ENCODE measurements at regions not wholly inside any gene's neighbourhood (a gene's known extent, or its start where the extent isn't known, plus 50 kb on each side); places are given as distances from the start of the nearest gene placed in this dataset.

DNA sequence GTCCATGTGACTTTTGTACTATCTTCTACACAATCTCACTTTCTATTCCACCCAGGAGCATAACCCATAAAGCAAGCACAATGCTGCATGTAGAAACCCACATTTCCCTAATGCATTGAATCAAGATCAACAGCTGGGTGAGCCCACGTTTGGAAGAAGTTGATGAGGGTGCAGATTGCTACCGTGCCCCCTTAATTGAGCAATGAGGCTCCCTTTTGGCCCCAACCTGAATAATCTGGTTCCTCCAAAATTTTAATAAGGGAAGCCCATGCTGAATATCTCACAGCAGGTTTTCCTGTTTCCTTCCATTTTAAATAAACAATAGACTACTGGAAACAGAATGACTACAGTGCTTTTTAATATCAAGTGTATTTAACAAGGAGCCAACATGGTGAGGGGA, 403.6 kb upstream of the SGCG start:
- no peak for TF ChIP-seq FOXP2 (optimal IDR thresholded peaks at IDR 0.05; ENCODE audit: borderline replicate concordance, extremely low read depth, extremely low read length, insufficient read depth)
- no peak for TF ChIP-seq TAF1 (IDR thresholded peaks at IDR 0.05; ENCODE audit: borderline replicate concordance, insufficient read depth, low read length)
- TF ChIP-seq, protein P1, sequence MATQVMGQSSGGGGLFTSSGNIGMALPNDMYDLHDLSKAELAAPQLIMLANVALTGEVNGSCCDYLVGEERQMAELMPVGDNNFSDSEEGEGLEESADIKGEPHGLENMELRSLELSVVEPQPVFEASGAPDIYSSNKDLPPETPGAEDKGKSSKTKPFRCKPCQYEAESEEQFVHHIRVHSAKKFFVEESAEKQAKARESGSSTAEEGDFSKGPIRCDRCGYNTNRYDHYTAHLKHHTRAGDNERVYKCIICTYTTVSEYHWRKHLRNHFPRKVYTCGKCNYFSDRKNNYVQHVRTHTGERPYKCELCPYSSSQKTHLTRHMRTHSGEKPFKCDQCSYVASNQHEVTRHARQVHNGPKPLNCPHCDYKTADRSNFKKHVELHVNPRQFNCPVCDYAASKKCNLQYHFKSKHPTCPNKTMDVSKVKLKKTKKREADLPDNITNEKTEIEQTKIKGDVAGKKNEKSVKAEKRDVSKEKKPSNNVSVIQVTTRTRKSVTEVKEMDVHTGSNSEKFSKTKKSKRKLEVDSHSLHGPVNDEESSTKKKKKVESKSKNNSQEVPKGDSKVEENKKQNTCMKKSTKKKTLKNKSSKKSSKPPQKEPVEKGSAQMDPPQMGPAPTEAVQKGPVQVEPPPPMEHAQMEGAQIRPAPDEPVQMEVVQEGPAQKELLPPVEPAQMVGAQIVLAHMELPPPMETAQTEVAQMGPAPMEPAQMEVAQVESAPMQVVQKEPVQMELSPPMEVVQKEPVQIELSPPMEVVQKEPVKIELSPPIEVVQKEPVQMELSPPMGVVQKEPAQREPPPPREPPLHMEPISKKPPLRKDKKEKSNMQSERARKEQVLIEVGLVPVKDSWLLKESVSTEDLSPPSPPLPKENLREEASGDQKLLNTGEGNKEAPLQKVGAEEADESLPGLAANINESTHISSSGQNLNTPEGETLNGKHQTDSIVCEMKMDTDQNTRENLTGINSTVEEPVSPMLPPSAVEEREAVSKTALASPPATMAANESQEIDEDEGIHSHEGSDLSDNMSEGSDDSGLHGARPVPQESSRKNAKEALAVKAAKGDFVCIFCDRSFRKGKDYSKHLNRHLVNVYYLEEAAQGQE (IDR thresholded peaks at IDR 0.05; ENCODE audit: insufficient read depth in 1 of 2, low read depth in 2 of 2, low read length in 2 of 2) = no peak
- TF ChIP-seq POLR2AphosphoS5 (IDR thresholded peaks at IDR 0.05; ENCODE audit: low read depth, low read length) = no peak
- TF ChIP-seq SIN3A (IDR thresholded peaks at IDR 0.05; ENCODE audit: borderline replicate concordance, insufficient read depth, low read length) = no peak

DNA sequence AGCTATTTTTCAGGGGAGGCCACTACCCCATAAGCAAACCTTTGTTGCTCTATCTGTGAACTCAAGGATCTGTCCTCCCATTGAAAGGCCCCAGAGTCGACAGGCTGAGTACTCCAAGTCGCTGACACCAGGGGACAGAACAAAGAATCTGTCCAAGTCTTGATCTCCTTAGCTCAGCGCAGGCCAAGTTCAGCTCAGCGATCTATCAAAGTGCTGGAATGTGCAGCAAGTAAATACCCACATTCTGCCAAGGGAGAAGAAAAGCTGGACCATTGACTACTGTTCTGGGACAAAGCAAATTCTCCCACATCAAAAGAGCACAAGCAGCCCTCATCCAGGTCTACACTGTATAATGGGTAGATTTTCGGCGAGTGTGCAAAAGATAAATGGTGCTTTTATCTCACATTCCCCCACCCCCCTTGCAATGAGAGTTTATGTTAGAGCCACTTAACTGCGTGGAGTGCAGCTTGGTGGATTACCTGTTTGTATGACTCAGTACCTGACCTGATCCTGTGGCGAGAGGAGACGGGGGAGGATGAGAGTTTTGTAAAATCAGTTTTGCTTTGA, 391.7 kb upstream of the SGCG start:
- TF ChIP-seq, protein P1 (IDR thresholded peaks at IDR 0.05; ENCODE audit: insufficient read depth in 1 of 2, low read depth in 2 of 2, low read length in 2 of 2) = no peak
- no peak for TF ChIP-seq SIN3A (IDR thresholded peaks at IDR 0.05; ENCODE audit: borderline replicate concordance, insufficient read depth, low read length)

DNA sequence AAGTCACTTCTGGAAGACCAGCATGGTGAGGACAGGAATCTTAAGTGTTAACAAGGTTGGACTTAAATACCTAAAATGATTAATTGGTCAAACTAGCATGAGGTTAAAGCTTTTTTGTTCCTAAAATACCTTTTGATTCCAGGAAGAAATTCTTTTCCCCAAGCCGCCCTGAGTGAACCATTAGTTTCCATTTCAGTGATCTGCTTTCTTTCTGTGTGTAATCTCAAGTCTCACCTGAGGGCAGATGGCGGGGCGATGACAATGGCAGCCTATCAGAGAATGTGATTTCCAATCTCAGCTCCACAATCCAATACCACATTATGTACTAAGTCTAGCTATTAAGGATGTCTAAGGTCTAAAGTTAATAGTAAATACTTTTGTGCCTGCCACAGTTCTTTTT, 390.9 kb upstream of the SGCG start:
- TF ChIP-seq, protein P1 (IDR thresholded peaks at IDR 0.05; ENCODE audit: insufficient read depth in 1 of 2, low read depth in 2 of 2, low read length in 2 of 2) = no peak
- TF ChIP-seq SIN3A (IDR thresholded peaks at IDR 0.05; ENCODE audit: borderline replicate concordance, insufficient read depth, low read length) = no peak
- TF ChIP-seq FOXP2 (optimal IDR thresholded peaks at IDR 0.05; ENCODE audit: borderline replicate concordance, extremely low read depth, extremely low read length, insufficient read depth) = no peak
- no peak for TF ChIP-seq TAF1 (IDR thresholded peaks at IDR 0.05; ENCODE audit: borderline replicate concordance, insufficient read depth, low read length)
- no peak for TF ChIP-seq POLR2AphosphoS5 (IDR thresholded peaks at IDR 0.05; ENCODE audit: low read depth, low read length)

DNA sequence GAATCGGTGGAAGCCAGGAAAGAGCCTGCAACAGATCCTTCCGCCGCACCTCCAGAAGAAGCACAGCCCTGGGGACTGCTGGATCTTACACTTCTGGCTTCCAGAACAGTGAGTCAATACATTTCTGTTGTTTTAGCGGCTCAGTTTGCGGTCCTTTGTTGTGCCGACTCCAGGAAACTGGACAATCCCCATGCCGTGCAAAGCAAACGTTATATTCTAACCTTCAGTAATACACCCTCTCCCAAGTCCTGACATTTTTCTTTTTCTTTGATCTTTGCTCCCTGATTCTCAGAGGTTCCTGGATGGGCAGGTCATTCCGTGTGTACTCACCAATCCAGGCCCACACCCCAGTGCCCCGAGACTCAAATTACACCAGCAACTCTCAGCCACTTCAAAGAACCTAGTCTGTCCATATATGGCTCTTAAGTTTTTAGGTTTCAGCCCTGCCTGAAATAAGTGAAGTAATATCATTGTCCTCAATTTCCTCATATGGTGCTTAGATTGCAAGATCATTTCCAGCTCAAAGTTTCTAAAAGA, 387.1 kb upstream of the SGCG start:
- TF ChIP-seq SIN3A (IDR thresholded peaks at IDR 0.05; ENCODE audit: borderline replicate concordance, insufficient read depth, low read length) (no peak), POLR2AphosphoS5 (IDR thresholded peaks at IDR 0.05; ENCODE audit: low read depth, low read length) (no peak), FOXP2 (optimal IDR thresholded peaks at IDR 0.05; ENCODE audit: borderline replicate concordance, extremely low read depth, extremely low read length, insufficient read depth) (no peak), TAF1 (IDR thresholded peaks at IDR 0.05; ENCODE audit: borderline replicate concordance, insufficient read depth, low read length) (no peak)
- TF ChIP-seq, protein P1 (IDR thresholded peaks at IDR 0.05; ENCODE audit: insufficient read depth in 1 of 2, low read depth in 2 of 2, low read length in 2 of 2) = no peak
